ENCODE measurements at regions not wholly inside any gene's neighbourhood (a gene's known extent, or its start where the extent isn't known, plus 50 kb on each side); places are given as distances from the start of the nearest gene placed in this dataset.

GRCh38 chrX:39961441-39961840, 136.3 kb downstream of the BCOR start:
- no peak for TF ChIP-seq TCF12 (IDR thresholded peaks at IDR 0.05)
- no peak for TF ChIP-seq RCOR1 (IDR thresholded peaks at IDR 0.05; ENCODE audit: low read length)
- Histone ChIP-seq H2AFZ (ENCODE audit: low read depth) (no peak overlapping the region), H3K9me3 (no peaks in the 10 kb centered on the region), H3K27me3 (ENCODE audit: insufficient read depth) (no peaks in the 10 kb centered on the region; the same call in 1 of the 2 replicates), H3K4me1 (ENCODE audit: control insufficient read depth in 1 of 2, insufficient read depth in 2 of 2, low read depth in 1 of 2, low read length in 1 of 2) (no peaks in the 10 kb centered on the region), H3K9ac (no peak overlapping the region), H3K79me2 (ENCODE audit: insufficient read depth) (no peaks in the 10 kb centered on the region), H3K9me2 (no peaks in the 10 kb centered on the region), H3K4me3 (ENCODE audit: low read depth in 2 of 2, low read length in 1 of 2) (no peak overlapping the region), H3K4me2 (no peak overlapping the region), H3K36me3 (replicated peaks in 1 of 2; ENCODE audit: control insufficient read depth in 1 of 2, insufficient read depth in 2 of 2, low read length in 1 of 2) (no peaks in the 10 kb centered on the region), H4K20me1 (ENCODE audit: insufficient read depth) (no peaks in the 10 kb centered on the region), H3K27ac (ENCODE audit: low read depth in 2 of 2, low read length in 1 of 2) (no peak overlapping the region), H3F3A (replicated peaks; ENCODE audit: insufficient read depth) (no peaks in the 10 kb centered on the region)
- ChIA-PET POLR2A (no interaction called here), CTCF (no interaction called here)
- DNase-seq: no peak
- WGBS (ENCODE audit: low lambda C conversion rate): 50% methylated on average over 4 of the region's 4 CpGs

- no peak for DNase-seq
- Histone ChIP-seq H3K9me2 (no peaks in the 10 kb centered on the region), H3K4me2 (no peak overlapping the region), H3K27ac (ENCODE audit: low read depth in 2 of 2, low read length in 1 of 2) (no peak overlapping the region), H4K20me1 (ENCODE audit: insufficient read depth) (no peaks in the 10 kb centered on the region), H3K4me3 (ENCODE audit: low read depth in 2 of 2, low read length in 1 of 2) (no peak overlapping the region), H3F3A (replicated peaks; ENCODE audit: insufficient read depth) (no peaks in the 10 kb centered on the region), H3K79me2 (ENCODE audit: insufficient read depth) (no peaks in the 10 kb centered on the region), H2AFZ (ENCODE audit: low read depth) (no peak overlapping the region), H3K27me3 (ENCODE audit: insufficient read depth) (no peaks in the 10 kb centered on the region; the same call in 1 of the 2 replicates), H3K4me1 (ENCODE audit: control insufficient read depth in 1 of 2, insufficient read depth in 2 of 2, low read depth in 1 of 2, low read length in 1 of 2) (no peaks in the 10 kb centered on the region), H3K9ac (no peak overlapping the region), H3K36me3 (replicated peaks in 1 of 2; ENCODE audit: control insufficient read depth in 1 of 2, insufficient read depth in 2 of 2, low read length in 1 of 2) (no peaks in the 10 kb centered on the region), H3K9me3 (no peaks in the 10 kb centered on the region)
- TF ChIP-seq, protein P1, sequence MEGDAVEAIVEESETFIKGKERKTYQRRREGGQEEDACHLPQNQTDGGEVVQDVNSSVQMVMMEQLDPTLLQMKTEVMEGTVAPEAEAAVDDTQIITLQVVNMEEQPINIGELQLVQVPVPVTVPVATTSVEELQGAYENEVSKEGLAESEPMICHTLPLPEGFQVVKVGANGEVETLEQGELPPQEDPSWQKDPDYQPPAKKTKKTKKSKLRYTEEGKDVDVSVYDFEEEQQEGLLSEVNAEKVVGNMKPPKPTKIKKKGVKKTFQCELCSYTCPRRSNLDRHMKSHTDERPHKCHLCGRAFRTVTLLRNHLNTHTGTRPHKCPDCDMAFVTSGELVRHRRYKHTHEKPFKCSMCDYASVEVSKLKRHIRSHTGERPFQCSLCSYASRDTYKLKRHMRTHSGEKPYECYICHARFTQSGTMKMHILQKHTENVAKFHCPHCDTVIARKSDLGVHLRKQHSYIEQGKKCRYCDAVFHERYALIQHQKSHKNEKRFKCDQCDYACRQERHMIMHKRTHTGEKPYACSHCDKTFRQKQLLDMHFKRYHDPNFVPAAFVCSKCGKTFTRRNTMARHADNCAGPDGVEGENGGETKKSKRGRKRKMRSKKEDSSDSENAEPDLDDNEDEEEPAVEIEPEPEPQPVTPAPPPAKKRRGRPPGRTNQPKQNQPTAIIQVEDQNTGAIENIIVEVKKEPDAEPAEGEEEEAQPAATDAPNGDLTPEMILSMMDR (IDR thresholded peaks at IDR 0.05): no peak
- TF ChIP-seq, protein P2, sequence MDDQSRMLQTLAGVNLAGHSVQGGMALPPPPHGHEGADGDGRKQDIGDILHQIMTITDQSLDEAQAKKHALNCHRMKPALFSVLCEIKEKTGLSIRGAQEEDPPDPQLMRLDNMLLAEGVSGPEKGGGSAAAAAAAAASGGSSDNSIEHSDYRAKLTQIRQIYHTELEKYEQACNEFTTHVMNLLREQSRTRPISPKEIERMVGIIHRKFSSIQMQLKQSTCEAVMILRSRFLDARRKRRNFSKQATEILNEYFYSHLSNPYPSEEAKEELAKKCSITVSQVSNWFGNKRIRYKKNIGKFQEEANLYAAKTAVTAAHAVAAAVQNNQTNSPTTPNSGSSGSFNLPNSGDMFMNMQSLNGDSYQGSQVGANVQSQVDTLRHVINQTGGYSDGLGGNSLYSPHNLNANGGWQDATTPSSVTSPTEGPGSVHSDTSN (IDR thresholded peaks at IDR 0.05): no peak
- TF ChIP-seq FOSL2 (IDR thresholded peaks at IDR 0.05; ENCODE audit: borderline replicate concordance, low read depth): no peak
- no peak for TF ChIP-seq RAD21 (IDR thresholded peaks at IDR 0.05; ENCODE audit: low read length)
- no peak for TF ChIP-seq RFX5 (IDR thresholded peaks at IDR 0.05; ENCODE audit: low read length)
- no peak for TF ChIP-seq CHD2 (IDR thresholded peaks at IDR 0.05; ENCODE audit: low read length, partially characterized antibody)
- no peak for TF ChIP-seq TCF12 (IDR thresholded peaks at IDR 0.05)
- no peak for TF ChIP-seq RCOR1 (IDR thresholded peaks at IDR 0.05; ENCODE audit: low read length)
- TF ChIP-seq, protein P3, sequence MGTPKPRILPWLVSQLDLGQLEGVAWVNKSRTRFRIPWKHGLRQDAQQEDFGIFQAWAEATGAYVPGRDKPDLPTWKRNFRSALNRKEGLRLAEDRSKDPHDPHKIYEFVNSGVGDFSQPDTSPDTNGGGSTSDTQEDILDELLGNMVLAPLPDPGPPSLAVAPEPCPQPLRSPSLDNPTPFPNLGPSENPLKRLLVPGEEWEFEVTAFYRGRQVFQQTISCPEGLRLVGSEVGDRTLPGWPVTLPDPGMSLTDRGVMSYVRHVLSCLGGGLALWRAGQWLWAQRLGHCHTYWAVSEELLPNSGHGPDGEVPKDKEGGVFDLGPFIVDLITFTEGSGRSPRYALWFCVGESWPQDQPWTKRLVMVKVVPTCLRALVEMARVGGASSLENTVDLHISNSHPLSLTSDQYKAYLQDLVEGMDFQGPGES (IDR thresholded peaks at IDR 0.05; ENCODE audit: low read depth, low read length): no peak
- no peak for TF ChIP-seq SMC3 (IDR thresholded peaks at IDR 0.05; ENCODE audit: low read depth, low read length)
- TF ChIP-seq SIN3A (IDR thresholded peaks at IDR 0.05; ENCODE audit: borderline replicate concordance, low read depth, low read length): no peak
- TF ChIP-seq GABPA (IDR thresholded peaks at IDR 0.05; ENCODE audit: low read depth): no peak
- TF ChIP-seq YY1 (IDR thresholded peaks at IDR 0.05; ENCODE audit: low read depth): no peak
- TF ChIP-seq NRF1 (IDR thresholded peaks at IDR 0.05; ENCODE audit: low read depth, low read length): no peak
- no peak for TF ChIP-seq GATA2 (CRISPR knock-in tag; IDR thresholded peaks at IDR 0.05)
- no peak for TF ChIP-seq ELF1 (IDR thresholded peaks at IDR 0.05)
- TF ChIP-seq MXI1 (IDR thresholded peaks at IDR 0.05; ENCODE audit: low read depth, low read length): no peak
- TF ChIP-seq EZH2phosphoT487 (IDR thresholded peaks at IDR 0.05; ENCODE audit: borderline replicate concordance, low read depth): no peak
- 17% methylated on average over 1 of the region's 1 CpG for WGBS (ENCODE audit: low lambda C conversion rate)
- CTCF ChIA-PET: interaction anchor here (1.1 kb wide), 1 partner anchor 10 kb away, joined by 3 read pairs; no protein-coding TSS in a partner anchor
- POLR2A ChIA-PET: no interaction called here
Observed at GRCh38 chrX:39965051-39965573, 132.6 kb downstream of the BCOR start.
